GM11168 (cell line): ENCODE measurements at regions not wholly inside any gene's neighbourhood (a gene's known extent, or its start where the extent isn't known, plus 50 kb on each side); places are given as distances from the start of the nearest gene placed in this dataset.

ENCODE experiments used
- in situ Hi-C: fragments of 300-500 bp; cut with MboI; formaldehyde crosslinking; loops from one replicate; pipeline ENCODE4 v1.12.0; 2022; ENCODE audit warnings: low sequenced_read_pairs; ENCODE audit not compliant: unreplicated experiment

DNA sequence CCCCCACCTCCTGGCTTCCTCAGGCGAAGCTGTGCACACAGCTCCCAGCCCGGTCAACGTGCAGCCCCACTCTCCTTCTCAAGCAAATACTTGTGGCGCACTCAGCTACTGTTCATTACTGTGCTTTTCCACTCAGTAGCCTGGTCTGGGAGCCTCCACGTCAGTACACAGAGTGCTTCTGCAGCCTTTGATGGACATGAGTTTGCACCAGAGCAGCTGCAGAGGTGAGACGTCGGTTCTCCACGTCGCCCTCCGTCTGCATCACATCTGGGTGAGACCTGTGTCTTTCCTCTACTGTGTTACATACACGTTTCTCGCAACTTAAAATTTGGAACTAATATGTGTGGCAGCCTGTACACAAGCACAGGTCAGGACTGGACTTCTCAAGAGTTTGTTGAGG is 334.3 kb downstream of the C16orf95 start:
- in situ Hi-C loops: no loop called here

DNA sequence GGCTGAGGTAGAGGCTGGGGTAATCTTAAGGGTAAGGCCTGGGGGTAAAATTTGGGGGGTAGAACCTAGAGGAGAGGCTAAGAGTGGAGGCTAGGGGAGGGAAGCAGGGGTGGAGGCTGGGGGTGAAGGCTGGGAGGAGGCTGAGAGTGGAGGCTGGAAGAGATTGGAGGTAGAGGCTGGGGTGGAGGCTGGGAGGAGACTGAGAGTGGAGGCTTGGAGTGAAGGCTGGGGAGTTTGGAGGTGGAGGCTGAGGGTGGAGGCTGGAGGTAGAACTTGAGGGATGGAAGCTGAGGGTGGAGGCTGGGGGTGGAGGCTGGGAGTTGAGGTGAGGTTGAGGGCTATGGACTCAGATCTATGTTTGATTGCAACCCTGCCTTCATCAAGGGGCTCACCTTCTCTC is 333.6 kb downstream of the C16orf95 start:
- in situ Hi-C loops: no loop called here

DNA sequence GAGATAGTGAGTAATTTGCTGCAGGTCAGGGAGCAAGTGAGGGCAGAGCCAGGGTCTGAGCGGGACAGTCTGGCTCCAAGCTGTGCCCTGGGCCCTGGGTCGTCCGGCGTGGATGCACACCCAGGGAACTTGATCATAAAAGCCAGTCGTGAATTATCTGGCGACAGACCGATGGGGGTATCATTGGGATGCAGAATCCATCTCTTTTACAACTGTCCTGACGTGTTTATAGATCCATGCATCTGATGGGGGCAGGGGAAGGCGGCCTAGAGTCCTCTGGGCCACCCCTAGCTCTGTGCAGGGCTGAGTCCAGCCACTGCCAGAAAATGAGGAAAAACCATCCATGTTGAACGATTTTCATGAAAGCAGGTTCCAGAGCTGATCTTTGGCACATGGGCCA is 332.8 kb downstream of the C16orf95 start:
- in situ Hi-C loops: no loop called here

DNA sequence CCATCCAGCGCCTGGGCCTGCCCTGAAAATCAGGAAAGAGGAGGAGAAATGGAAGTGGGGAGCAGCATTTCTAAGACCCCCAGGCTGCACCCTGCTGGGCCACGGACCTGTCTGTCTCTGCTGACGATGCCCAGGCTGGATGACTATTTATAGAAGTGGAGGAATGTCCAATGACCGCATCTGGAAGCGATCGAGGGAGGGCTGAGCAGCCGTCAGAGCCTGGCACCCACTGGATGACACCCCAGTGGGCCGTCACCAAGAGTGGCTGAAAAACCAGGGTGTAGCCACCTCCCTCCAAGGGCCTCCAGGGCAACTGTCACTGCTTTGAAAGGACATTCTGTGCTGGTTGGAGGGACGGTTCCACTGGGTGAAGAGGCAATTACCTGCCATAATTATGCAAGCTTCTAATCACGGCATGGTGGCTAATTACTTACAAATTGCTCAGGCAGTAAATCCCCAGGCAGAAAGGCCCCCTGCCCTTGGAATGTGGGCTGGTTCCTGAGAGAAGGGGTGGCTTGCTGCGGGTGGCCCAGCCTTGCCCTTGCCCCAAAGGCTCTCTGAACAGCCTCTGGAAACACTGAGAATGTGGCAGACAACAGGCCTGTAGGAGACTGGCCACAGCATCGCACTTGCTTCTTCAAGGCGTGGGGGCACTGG is 332.1 kb downstream of the C16orf95 start:
- in situ Hi-C loops: no loop called here

DNA sequence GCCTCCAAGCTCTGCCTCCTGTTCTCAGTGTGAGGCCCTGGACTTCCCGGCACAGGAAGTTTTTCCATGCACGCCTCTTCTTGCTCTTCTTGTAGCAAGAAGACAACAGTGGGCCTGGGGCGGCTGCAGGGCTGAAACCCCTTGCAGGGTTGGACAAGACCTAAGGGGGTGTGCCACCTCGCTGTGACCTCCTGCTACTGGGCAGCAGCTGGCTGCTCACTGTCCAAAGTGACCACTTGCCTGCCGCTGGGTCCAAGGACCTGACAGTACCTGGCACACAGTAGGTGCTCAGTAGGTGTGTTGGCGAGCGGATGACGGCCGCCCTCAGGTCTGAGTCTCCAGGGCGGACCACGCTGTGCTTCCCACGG is 331.6 kb downstream of the C16orf95 start:
- in situ Hi-C loops: no loop called here

DNA sequence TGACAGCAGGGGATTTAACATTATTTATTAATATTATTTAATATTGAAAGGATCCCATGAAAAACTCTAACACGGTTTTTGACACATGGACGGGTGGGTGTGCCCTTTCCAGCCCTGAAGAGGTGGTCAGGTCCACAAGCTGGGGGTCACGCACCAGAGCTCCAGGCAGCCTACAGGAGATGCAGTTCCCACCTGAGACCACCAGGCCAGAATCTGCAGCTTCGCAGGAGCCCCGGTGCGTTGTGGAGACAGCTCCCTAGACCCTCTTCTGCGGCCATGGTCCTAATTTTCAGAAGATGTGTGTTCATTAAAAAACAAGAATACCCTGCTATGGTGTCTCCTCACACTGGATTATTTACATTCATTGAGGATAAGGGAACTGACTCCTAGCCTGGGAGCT is 331.1 kb downstream of the C16orf95 start:
- in situ Hi-C loops: no loop called here

DNA sequence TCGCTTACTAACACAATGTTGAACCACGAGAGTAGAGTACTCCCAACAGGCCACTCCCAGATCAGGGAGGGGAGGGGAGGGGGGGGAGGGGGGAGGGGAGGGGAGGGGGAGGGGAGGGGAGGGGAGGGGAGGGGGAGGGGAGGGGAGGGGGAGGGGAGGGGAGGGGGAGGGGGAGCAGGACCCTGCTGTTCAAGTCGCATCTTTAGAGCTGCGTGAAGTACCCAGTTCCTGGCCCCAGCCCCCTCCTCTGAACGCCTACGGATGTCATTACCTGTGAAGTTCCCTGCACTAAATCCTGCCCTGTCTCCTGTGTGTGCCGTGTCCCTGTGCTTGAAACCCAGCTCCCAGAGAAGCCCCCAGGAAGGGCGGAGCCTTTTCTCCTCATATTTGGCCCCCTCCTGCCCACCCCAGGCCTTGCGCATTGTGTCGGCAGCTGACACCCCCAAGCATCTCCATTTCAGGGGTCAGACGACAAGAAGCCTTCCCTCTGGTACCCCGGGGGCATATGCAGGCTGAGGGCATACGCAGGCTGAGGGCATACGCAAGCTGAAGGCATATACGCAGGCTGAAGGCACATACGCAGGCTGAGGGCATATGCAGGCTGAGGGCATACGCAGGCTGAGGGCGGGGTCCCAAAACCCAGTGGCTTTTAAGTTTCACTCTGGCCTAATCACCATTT is 330.2 kb downstream of the C16orf95 start:
- in situ Hi-C loops: no loop called here

DNA sequence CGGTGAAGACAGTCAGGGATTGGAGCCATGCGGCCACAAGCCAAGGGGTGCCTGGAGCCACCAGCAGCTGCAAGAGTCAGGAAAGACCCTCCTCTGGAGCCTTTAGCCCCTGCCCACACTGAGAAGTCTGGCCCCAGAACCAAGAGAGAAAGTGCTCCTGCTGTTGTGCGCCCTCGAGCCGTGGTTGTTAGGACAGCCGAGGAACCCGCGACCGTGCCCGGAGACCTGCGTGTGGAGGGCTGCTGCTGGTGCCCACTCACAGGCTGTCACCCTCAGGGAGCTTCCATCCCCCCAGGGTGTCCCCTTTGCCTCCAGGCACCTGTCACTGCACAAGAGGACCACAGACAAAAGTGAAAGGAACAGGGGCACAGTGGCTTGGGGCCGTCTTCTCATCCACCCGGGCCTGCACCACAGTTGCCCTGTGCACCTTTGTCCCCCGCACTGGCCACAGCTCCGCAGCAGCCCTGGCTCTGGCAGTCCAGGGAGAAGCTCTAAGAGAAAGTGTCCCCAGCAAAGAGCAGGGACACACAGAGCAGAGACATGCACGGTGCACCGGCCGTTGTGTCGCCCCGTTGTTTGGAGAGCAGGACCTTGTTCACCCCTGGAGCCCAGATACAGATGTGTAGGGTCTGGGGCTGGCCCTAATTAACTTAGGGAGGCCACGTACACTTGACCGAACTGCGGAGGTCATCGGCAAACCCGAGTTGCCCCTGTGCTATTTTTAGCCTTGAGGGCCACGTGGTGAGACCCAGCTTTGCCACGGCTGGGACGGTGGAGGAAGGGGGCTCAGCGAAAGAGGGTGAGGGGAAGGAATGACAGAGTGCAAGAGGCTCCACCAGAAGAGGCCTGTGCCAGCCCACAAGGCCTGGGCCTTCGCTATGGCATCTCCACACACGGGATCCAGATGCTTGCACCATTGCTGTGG is 329.2 kb downstream of the C16orf95 start:
- in situ Hi-C loops: no loop called here

DNA sequence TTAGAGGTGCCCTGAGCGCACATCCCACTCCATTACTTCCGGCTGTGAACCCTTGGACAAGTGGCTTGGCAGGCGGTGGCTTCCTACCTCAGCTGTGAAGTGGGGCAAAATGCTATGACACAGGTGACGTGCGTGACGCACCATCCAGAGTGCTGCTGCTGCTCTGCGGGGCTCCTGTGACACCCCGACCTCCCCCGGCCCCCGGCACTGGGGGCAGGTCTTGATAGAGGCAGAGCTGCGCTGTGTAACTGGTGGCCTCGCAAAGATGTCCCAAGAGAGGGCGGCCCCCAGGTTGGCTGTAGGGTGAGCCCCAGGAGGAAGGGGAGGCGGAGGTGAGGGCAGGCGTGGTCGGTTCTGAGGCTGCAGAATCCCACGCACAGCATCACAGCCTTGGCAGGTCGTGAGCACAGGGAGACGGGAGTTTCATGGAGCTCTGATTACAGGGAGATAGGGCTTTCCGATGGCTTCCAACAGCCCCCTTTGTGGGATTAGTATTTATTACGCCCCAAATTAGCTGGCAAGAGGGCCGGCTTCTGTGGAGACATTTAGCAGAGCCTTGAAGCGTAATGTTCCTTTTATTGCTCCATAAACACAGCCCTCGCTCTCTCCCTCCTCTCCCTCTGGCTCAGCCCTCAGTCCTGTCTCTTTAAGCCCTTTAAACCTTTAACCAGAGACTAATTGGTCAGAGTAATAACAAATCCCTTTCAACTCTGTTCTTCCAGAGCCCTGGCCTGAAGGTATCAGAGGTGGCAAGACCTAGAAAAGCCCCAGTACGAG is 328.1 kb downstream of the C16orf95 start:
- in situ Hi-C loops: no loop called here

DNA sequence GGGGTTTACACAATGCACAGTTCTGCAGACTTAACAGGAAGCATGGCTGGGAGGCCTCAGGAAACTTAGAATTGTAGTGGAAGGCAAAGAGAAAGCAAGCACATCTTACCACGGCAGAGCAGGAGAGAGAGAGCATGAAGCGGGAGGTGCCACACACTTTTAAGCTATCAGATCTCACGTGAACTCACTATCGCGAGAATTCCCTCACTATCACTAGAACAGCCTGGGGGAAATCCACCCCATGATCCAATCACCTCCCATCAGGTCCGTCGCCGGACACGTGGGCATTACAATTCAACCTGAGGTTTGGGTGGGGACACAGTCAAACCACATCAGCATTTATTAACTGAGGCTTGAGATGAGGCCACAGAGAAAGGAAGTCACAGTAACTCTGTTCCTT is 326.7 kb downstream of the C16orf95 start:
- in situ Hi-C loops: no loop called here

DNA sequence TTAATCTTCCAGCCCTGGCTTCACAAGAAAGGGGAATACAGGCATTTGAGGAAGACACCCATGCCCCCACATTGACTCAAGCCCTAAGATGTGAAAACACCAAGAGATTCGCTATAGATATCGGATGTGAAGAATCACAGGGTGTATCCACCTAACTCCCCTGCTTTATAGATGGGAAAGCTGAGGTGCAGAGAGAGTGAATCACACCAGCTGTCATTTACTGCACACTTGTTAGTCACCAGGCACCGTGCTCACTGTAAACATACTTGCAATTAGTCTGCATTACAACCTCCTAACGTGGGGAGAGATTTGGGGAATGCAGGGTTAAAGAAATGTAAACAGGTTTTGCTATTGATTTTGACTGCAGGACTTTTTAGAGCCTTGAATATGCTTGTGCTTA is 325.5 kb downstream of the C16orf95 start:
- in situ Hi-C loops: no loop called here

DNA sequence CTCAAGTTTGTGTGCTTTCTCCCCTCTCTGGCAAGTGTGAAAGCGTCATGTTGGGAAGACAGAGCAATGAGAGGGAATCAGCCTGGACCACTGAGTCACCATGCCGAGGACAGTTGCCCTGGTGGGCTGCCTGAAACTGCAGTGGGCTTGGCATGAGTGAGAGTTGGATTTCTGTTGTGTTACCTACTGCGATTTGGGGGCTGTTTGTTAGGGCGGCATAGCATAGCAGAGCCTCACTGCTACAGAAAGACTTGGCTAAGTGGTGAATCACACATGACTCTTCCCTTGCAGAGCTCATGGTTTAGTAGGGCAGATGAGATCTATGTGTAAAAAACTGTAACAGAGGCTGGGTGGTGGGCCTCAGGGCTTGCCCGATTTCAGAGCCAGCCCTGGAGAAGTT is 324.6 kb downstream of the C16orf95 start:
- in situ Hi-C loops: no loop called here

DNA sequence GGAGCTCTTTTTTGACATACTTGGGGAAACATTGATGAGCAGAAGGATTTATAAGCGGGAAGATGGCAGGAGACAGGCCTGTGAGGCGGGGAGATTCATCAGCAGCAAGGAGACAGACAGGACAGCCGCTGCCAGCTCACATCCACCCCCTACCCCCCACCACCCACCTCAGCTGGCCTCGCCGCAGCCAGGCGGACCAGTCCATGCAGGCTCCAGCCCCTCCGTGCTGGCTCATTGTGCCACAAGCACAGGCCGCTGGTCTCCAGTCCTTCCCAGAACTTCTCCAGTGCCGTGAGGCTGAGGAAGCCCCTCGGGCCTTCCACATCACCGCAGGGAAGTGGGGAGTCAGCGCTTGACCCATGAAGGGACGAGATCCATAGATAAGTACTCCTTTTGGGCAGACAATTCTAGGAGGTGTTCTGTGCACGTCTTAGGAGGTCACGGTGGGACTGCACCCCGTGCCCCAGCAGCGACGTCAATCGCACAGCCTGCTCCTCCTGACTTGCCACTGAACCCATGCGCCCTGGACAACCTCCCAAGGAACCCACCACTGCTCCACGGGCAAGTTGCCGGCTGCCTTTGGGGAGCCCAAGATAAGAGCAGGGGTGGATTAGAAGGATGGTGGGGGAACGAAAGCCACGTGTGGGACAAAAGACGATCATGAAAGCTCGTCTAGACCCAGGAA is 323.6 kb downstream of the C16orf95 start:
- in situ Hi-C loops: no loop called here

DNA sequence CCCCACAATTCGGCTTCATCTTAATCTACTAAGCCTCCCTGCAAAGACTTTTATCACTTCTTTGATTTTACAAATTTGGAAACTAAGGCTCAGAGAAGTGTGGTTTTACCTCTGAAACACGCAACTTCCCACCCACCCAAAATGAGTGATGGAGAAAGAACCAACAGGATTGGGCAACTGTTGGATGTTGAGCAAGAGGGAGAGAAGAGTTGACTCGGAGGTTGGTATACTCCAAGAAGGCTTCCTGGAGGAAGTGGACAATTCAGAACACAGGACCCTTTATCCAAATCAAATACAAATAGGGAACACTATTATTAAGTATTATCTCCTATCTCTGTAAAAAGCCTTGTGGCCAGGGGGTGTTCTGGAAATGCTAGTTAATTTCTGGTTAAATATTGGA is 323.0 kb downstream of the C16orf95 start:
- in situ Hi-C loops: no loop called here

DNA sequence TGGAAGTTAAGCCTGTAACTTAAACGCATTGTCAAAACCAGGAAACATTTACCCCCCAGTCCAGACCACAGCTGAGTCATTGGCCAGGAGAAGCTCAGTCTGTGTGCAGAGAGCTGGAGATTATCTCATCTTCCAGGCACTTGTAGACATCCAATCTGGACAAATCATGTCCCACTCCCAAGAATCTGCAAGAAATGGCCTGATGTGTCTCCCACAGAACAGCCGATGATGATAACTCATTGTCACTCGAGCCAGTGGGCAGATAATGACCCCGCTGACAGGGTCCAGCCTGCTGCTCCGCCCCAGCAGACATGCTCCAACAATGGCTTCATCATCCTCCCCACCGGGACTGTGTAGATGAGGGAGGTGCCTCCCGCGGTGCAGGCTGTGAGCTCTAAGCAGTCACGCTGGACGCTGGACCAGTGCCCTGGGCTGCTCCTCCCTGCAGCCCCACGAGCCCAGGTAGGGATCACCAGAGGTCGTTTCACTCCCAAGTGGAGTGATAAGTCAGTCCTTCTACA is 322.5 kb downstream of the C16orf95 start:
- in situ Hi-C loops: no loop called here

DNA sequence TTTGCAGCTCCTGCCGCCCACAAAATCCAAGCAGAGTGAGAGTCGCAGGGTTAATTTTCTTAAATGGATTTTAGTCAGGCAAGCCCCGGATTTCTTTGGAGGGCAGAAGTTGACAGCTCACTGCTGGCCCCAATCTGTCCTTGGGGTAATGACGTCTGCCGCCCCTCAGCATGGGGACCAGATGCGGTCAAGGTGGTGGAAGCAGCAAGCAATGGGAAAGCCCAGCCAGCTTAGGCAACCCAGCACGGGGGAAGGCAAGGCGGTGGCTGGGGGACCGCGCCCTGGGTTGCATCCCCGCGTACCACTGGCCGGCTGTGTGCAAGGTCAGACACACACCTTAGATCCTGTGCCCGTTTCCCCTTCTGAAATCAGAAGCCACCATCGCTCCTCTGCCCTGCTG is 321.7 kb downstream of the C16orf95 start:
- in situ Hi-C loops: no loop called here

DNA sequence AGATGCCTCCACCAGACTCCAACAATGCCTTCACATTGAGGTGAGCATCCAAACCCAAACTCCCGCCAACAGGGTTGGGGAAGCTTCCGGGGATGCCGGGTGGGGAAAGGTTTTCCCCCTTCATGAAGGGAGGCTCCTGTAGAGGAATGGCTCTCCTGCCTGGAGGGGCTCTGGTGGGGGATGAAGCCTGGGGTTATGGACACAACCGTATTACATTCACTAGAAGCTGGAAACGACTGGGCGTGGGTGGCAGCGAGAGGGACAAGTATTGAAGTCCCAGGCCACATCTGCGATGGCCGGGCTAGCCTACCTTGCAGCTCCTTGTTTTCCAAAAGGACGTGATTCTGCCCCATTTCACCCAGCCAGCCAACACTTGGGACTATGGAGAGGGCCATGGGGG is 321.1 kb downstream of the C16orf95 start:
- in situ Hi-C loops: no loop called here

DNA sequence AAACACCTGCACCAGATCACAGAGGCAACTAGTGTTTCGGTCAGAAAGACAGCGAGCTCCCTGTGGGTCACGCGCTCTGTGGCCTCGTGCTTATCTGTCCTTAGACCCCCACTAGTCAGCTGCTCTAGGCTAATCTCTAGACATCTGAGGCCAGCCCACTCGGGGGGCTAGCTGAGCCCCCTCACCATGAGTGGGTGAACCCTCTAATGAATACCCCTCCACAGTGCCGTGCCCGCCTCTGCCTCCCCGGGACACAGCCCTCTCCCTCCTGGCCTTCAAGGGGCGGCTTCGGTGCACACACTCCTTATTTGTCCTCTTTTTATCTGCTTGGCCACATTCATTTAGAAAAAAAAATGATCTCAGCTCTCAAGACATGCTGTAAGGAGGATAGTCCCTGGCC is 320.1 kb downstream of the C16orf95 start:
- in situ Hi-C loops: no loop called here

DNA sequence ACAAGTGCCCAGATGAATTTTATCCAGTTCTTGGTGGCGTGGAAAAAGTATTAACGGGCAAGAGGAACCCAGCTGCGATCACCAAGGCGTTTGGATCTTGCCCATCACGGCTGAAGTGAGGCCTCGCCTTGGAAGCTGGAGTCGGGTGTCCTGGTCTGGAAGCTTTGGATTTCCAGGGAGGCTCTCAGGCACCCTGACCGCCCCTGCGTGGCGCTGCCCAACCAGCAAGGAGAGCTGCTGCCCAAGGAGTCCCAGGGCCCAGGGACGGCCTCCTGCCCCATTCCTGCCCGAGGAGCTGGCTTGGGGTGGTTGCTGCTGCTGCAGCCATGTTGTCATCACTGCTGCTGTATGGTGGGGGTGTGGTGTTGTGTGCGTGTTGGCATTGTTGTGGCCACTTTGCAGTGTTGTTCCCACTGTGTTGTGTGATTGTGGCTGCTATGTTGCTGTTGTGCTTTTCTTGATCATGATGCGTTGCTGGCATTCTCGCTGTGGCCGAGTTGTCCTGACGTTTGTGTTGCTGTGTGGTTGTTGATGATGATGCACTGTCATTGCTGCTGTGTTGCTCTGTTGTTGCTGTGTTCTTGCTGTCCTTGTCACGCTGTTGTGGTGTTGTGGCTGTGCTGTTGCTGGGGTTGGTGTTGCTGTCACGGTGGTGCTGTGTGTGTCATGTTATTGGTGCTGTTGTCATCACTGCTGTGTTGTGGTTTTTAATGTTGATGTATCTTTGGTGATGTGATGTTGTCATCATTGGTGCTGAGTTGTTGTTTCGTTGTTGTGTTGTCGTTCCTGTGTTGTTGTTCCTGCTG is 318.8 kb downstream of the C16orf95 start:
- in situ Hi-C loops: no loop called here
